Neural progenitor cell (in vitro differentiated cells): ENCODE measurements at regions not wholly inside any gene's neighbourhood (a gene's known extent, or its start where the extent isn't known, plus 50 kb on each side); places are given as distances from the start of the nearest gene placed in this dataset.

Experiments
- EZH2 ChIP-seq: fragments of 200-600 bp; sonication (generic); IDR thresholded peaks from 2 replicates; pipeline ENCODE4 v1.6.1; 2017; ENCODE audit warnings: antibody characterized with exemption, mild to moderate bottlenecking, moderate library complexity
- EZH2phosphoT487 ChIP-seq: fragments of 200-600 bp; sonication (generic); IDR thresholded peaks from 2 replicates; pipeline ENCODE4 v1.6.1; 2017; ENCODE audit warnings: antibody characterized with exemption
- TF ChIP-seq, protein P1 (sequence below): fragments of 200-600 bp; sonication (generic); IDR thresholded peaks from 2 replicates; pipeline ENCODE4 v1.5.1; 2017; ENCODE audit warnings: antibody characterized with exemption, mild to moderate bottlenecking

DNA sequence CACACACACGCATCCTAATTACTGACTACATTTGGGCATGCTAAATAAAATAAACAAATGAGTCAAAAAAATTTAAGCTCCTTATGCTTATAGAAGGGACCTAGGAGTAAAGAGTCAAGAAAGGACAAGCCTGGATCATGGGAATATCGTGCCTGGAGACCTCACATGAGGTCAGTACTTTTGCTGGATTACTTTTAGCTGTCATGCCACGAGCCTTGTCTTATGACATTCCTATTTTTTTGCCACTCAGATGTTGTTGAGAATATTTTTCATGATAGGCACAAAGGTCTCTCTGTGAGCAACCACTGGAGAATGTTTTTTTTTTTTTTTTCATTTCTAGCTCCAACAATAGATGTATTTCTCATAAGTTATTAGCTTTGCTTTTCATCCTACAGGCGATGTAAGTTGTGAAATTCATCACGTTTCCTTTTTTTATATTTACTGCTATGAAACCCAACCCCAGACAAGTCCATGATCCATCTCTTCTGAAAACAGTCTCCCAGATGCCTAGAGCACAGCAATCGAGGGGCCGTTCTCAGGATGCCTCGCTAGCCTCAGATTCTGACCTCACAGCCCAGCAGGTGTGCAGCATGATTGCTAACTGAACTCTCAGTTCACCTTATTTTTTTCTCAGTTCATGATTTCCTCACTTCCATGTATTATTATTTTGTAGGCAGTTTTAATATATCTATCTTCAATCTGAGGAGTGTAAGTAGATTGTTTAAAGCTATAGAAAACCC lies 464.5 kb downstream of the IRS1 start:
- TF ChIP-seq, protein P1, sequence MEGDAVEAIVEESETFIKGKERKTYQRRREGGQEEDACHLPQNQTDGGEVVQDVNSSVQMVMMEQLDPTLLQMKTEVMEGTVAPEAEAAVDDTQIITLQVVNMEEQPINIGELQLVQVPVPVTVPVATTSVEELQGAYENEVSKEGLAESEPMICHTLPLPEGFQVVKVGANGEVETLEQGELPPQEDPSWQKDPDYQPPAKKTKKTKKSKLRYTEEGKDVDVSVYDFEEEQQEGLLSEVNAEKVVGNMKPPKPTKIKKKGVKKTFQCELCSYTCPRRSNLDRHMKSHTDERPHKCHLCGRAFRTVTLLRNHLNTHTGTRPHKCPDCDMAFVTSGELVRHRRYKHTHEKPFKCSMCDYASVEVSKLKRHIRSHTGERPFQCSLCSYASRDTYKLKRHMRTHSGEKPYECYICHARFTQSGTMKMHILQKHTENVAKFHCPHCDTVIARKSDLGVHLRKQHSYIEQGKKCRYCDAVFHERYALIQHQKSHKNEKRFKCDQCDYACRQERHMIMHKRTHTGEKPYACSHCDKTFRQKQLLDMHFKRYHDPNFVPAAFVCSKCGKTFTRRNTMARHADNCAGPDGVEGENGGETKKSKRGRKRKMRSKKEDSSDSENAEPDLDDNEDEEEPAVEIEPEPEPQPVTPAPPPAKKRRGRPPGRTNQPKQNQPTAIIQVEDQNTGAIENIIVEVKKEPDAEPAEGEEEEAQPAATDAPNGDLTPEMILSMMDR: no peak
- TF ChIP-seq EZH2 (no peak), EZH2phosphoT487 (no peak)
